ENCODE measurements at regions not wholly inside any gene's neighbourhood (a gene's known extent, or its start where the extent isn't known, plus 50 kb on each side); places are given as distances from the start of the nearest gene placed in this dataset.

- Histone ChIP-seq H3K9me3 (ENCODE audit: control insufficient read depth, insufficient read depth, low read length) (no peaks in the 10 kb centered on the region; the same call in 1 of the 2 replicates), H3K4me3 (ENCODE audit: low read length) (no peak overlapping the region), H3K36me3 (ENCODE audit: control insufficient read depth, insufficient read depth, low read length) (no peaks in the 10 kb centered on the region), H3K4me1 (ENCODE audit: control insufficient read depth, insufficient read depth, low read length) (no peaks in the 10 kb centered on the region), H3K27me3 (ENCODE audit: control insufficient read depth, insufficient read depth, low read length) (no peaks in the 10 kb centered on the region), H3K27ac (ENCODE audit: low read length) (no peak overlapping the region)
- DNase-seq (ENCODE audit: low read depth, low spot score) = no peak
- no CpG with 5 or more reads among the region's 13 CpGs for whole genome bisulfite sequencing (ENCODE audit: insufficient coverage, insufficient read length)
Observed at GRCh38 chr2:8565399-8566154, 116.3 kb upstream of the ID2 start.

- no peak overlapping the region for H3K4me3 ChIP-seq (ENCODE audit: low read length)
- no CpG with 5 or more reads among the region's 4 CpGs for WGBS (ENCODE audit: insufficient coverage, insufficient read length)
- H3K36me3 ChIP-seq (ENCODE audit: control insufficient read depth, insufficient read depth, low read length) = no peaks in the 10 kb centered on the region
- no peaks in the 10 kb centered on the region for H3K27me3 ChIP-seq (ENCODE audit: control insufficient read depth, insufficient read depth, low read length)
- H3K27ac ChIP-seq (ENCODE audit: low read length) = no peak overlapping the region
- H3K4me1 ChIP-seq (ENCODE audit: control insufficient read depth, insufficient read depth, low read length) = no peaks in the 10 kb centered on the region
- DNase-seq (ENCODE audit: low read depth, low spot score) = no peak
- H3K9me3 ChIP-seq (ENCODE audit: control insufficient read depth, insufficient read depth, low read length) = no peaks in the 10 kb centered on the region; the same call in 1 of the 2 replicates
Observed at GRCh38 chr2:8566155-8566670, 115.6 kb upstream of the ID2 start.

- no peak overlapping the region for H3K27ac ChIP-seq (ENCODE audit: low read length)
- H3K36me3 ChIP-seq (ENCODE audit: control insufficient read depth, insufficient read depth, low read length) = no peaks in the 10 kb centered on the region
- H3K4me1 ChIP-seq (ENCODE audit: control insufficient read depth, insufficient read depth, low read length) = no peaks in the 10 kb centered on the region
- H3K4me3 ChIP-seq (ENCODE audit: low read length) = no peak overlapping the region; the same call in 1 of the 2 replicates
- WGBS (ENCODE audit: insufficient coverage, insufficient read length) = no CpG with 5 or more reads among the region's 15 CpGs
- DNase-seq (ENCODE audit: low read depth, low spot score) = no peak
- no peaks in the 10 kb centered on the region for H3K27me3 ChIP-seq (ENCODE audit: control insufficient read depth, insufficient read depth, low read length)
- no peaks in the 10 kb centered on the region; the same call in 1 of the 2 replicates for H3K9me3 ChIP-seq (ENCODE audit: control insufficient read depth, insufficient read depth, low read length)
Observed at GRCh38 chr2:8566774-8567468, 114.9 kb upstream of the ID2 start.

GRCh38 chr2:8567469-8568260 lies 114.2 kb upstream of the ID2 start:
- Histone ChIP-seq H3K4me3 (ENCODE audit: low read length) (no peak overlapping the region; the same call in 1 of the 2 replicates), H3K4me1 (ENCODE audit: control insufficient read depth, insufficient read depth, low read length) (peaks cover under 1% of the 10 kb centered on the region; the same call in 1 of the 2 replicates), H3K27ac (ENCODE audit: low read length) (no peak overlapping the region), H3K9me3 (ENCODE audit: control insufficient read depth, insufficient read depth, low read length) (no peaks in the 10 kb centered on the region), H3K27me3 (ENCODE audit: control insufficient read depth, insufficient read depth, low read length) (no peaks in the 10 kb centered on the region), H3K36me3 (ENCODE audit: control insufficient read depth, insufficient read depth, low read length) (no peaks in the 10 kb centered on the region)
- no peak for DNase-seq (ENCODE audit: low read depth, low spot score)
- WGBS (ENCODE audit: insufficient coverage, insufficient read length) = no CpG with 5 or more reads among the region's 15 CpGs

- H3K36me3 ChIP-seq (ENCODE audit: control insufficient read depth, insufficient read depth, low read length) = no peaks in the 10 kb centered on the region
- peaks cover 4% of the 10 kb centered on the region for H3K4me1 ChIP-seq (ENCODE audit: control insufficient read depth, insufficient read depth, low read length)
- no peak overlapping the region for H3K4me3 ChIP-seq (ENCODE audit: low read length)
- no peak for DNase-seq (ENCODE audit: low read depth, low spot score)
- WGBS (ENCODE audit: insufficient coverage, insufficient read length) = no CpG with 5 or more reads among the region's 12 CpGs
- no peak overlapping the region for H3K27ac ChIP-seq (ENCODE audit: low read length)
- no peaks in the 10 kb centered on the region for H3K9me3 ChIP-seq (ENCODE audit: control insufficient read depth, insufficient read depth, low read length)
- H3K27me3 ChIP-seq (ENCODE audit: control insufficient read depth, insufficient read depth, low read length) = no peaks in the 10 kb centered on the region
Observed at GRCh38 chr2:8568543-8569302, 113.1 kb upstream of the ID2 start.

- WGBS (ENCODE audit: insufficient coverage, insufficient read length) = no CpG with 5 or more reads among the region's 11 CpGs
- Histone ChIP-seq H3K4me1 (ENCODE audit: control insufficient read depth, insufficient read depth, low read length) (peaks cover 7% of the 10 kb centered on the region), H3K36me3 (ENCODE audit: control insufficient read depth, insufficient read depth, low read length) (no peaks in the 10 kb centered on the region), H3K27me3 (ENCODE audit: control insufficient read depth, insufficient read depth, low read length) (no peaks in the 10 kb centered on the region), H3K4me3 (ENCODE audit: low read length) (no peak overlapping the region), H3K27ac (ENCODE audit: low read length) (no peak overlapping the region), H3K9me3 (ENCODE audit: control insufficient read depth, insufficient read depth, low read length) (no peaks in the 10 kb centered on the region)
- no peak for DNase-seq (ENCODE audit: low read depth, low spot score)
Observed at GRCh38 chr2:8569332-8569930, 112.4 kb upstream of the ID2 start.

- Histone ChIP-seq H3K27me3 (ENCODE audit: control insufficient read depth, insufficient read depth, low read length) (no peaks in the 10 kb centered on the region), H3K27ac (ENCODE audit: low read length) (no peak overlapping the region), H3K36me3 (ENCODE audit: control insufficient read depth, insufficient read depth, low read length) (no peaks in the 10 kb centered on the region), H3K4me1 (ENCODE audit: control insufficient read depth, insufficient read depth, low read length) (peaks cover 7% of the 10 kb centered on the region), H3K4me3 (ENCODE audit: low read length) (no peak overlapping the region), H3K9me3 (ENCODE audit: control insufficient read depth, insufficient read depth, low read length) (no peaks in the 10 kb centered on the region)
- no CpG with 5 or more reads among the region's 14 CpGs for WGBS (ENCODE audit: insufficient coverage, insufficient read length)
- no peak for DNase-seq (ENCODE audit: low read depth, low spot score)
Observed at GRCh38 chr2:8570637-8571036, 111.2 kb upstream of the ID2 start.

- Histone ChIP-seq H3K27ac (ENCODE audit: low read length) (no peak overlapping the region), H3K36me3 (ENCODE audit: control insufficient read depth, insufficient read depth, low read length) (no peaks in the 10 kb centered on the region), H3K9me3 (ENCODE audit: control insufficient read depth, insufficient read depth, low read length) (no peaks in the 10 kb centered on the region), H3K4me3 (ENCODE audit: low read length) (no peak overlapping the region), H3K4me1 (ENCODE audit: control insufficient read depth, insufficient read depth, low read length) (peaks cover 9% of the 10 kb centered on the region), H3K27me3 (ENCODE audit: control insufficient read depth, insufficient read depth, low read length) (no peaks in the 10 kb centered on the region)
- no peak for DNase-seq (ENCODE audit: low read depth, low spot score)
- WGBS (ENCODE audit: insufficient coverage, insufficient read length) = no CpG with 5 or more reads among the region's 13 CpGs
Observed at GRCh38 chr2:8571301-8571791, 110.5 kb upstream of the ID2 start.

- no peak overlapping the region for H3K4me3 ChIP-seq (ENCODE audit: low read length)
- no peaks in the 10 kb centered on the region for H3K36me3 ChIP-seq (ENCODE audit: control insufficient read depth, insufficient read depth, low read length)
- no peak overlapping the region for H3K27ac ChIP-seq (ENCODE audit: low read length)
- no peaks in the 10 kb centered on the region for H3K27me3 ChIP-seq (ENCODE audit: control insufficient read depth, insufficient read depth, low read length)
- WGBS (ENCODE audit: insufficient coverage, insufficient read length) = no CpG with 5 or more reads among the region's 10 CpGs
- DNase-seq (ENCODE audit: low read depth, low spot score) = no peak
- H3K4me1 ChIP-seq (ENCODE audit: control insufficient read depth, insufficient read depth, low read length) = peaks cover 9% of the 10 kb centered on the region
- H3K9me3 ChIP-seq (ENCODE audit: control insufficient read depth, insufficient read depth, low read length) = no peaks in the 10 kb centered on the region
Observed at GRCh38 chr2:8571792-8572499, 109.9 kb upstream of the ID2 start.

Measured in iPS DF 6.9 (cell line).